ENCODE measurements at regions not wholly inside any gene's neighbourhood (a gene's known extent, or its start where the extent isn't known, plus 50 kb on each side); places are given as distances from the start of the nearest gene placed in this dataset.

- no peak for DNase-seq
- no peak for TF ChIP-seq POLR2A (IDR thresholded peaks at IDR 0.05)
- TF ChIP-seq, protein P1, sequence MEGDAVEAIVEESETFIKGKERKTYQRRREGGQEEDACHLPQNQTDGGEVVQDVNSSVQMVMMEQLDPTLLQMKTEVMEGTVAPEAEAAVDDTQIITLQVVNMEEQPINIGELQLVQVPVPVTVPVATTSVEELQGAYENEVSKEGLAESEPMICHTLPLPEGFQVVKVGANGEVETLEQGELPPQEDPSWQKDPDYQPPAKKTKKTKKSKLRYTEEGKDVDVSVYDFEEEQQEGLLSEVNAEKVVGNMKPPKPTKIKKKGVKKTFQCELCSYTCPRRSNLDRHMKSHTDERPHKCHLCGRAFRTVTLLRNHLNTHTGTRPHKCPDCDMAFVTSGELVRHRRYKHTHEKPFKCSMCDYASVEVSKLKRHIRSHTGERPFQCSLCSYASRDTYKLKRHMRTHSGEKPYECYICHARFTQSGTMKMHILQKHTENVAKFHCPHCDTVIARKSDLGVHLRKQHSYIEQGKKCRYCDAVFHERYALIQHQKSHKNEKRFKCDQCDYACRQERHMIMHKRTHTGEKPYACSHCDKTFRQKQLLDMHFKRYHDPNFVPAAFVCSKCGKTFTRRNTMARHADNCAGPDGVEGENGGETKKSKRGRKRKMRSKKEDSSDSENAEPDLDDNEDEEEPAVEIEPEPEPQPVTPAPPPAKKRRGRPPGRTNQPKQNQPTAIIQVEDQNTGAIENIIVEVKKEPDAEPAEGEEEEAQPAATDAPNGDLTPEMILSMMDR (IDR thresholded peaks at IDR 0.05): no peak
- Histone ChIP-seq H3K27me3 (peaks cover 5% of the 10 kb centered on the region), H3K27ac (no peak overlapping the region), H3K9me3 (replicated peaks in 1 of 3) (no peaks in the 10 kb centered on the region), H3K4me1 (replicated peaks in 1 of 2) (no peaks in the 10 kb centered on the region), H3K36me3 (replicated peaks in 1 of 2) (no peaks in the 10 kb centered on the region), H3K4me3 (no peak overlapping the region)
- 81 to 87% (median 85%) methylated on average over 4 of the region's 4 CpGs for WGBS, 4 donors
- intact Hi-C loops (cut with DNase I): no loop called here
These were observed 321.6 kb upstream of the RUNX1 start for GRCh38 chr21:35370671-35371070.

GRCh38 chr21:35370071-35370470, 321.0 kb upstream of the RUNX1 start:
- intact Hi-C loops (cut with DNase I): no loop called here
- H3K27me3 ChIP-seq: peaks cover 5% of the 10 kb centered on the region
- WGBS, 4 donors: 93 to 99% (median 96%) methylated on average over 3 of the region's 3 CpGs
- no peaks in the 10 kb centered on the region for H3K4me1 ChIP-seq (replicated peaks in 1 of 2)
- H3K4me3 ChIP-seq: no peak overlapping the region
- no peaks in the 10 kb centered on the region for H3K9me3 ChIP-seq (replicated peaks in 1 of 3)
- TF ChIP-seq, protein P1 (IDR thresholded peaks at IDR 0.05): no peak
- no peak for TF ChIP-seq POLR2A (IDR thresholded peaks at IDR 0.05)
- no peak for DNase-seq
- H3K27ac ChIP-seq: no peak overlapping the region
- H3K36me3 ChIP-seq (replicated peaks in 1 of 2): no peaks in the 10 kb centered on the region

GRCh38 chr21:35368326-35368725, 319.2 kb upstream of the RUNX1 start:
- no peak overlapping the region for H3K4me3 ChIP-seq
- 65 to 82% (median 76%) methylated on average over 3 of the region's 3 CpGs for WGBS, 4 donors

GRCh38 chr21:35367553-35367952, 318.5 kb upstream of the RUNX1 start:
- WGBS, 4 donors: 65 to 78% (median 72%) methylated on average over 4 of the region's 4 CpGs
- intact Hi-C loops (cut with DNase I): no loop called here
- DNase-seq: no peak
- Histone ChIP-seq H3K4me1 (replicated peaks in 1 of 2) (no peaks in the 10 kb centered on the region), H3K36me3 (replicated peaks in 1 of 2) (no peaks in the 10 kb centered on the region), H3K27ac (peak overlapping the region in 1 of 5 donors; percentile 21), H3K27me3 (peaks cover 5% of the 10 kb centered on the region), H3K4me3 (no peak overlapping the region), H3K9me3 (replicated peaks in 1 of 3) (no peaks in the 10 kb centered on the region)
- no peak for TF ChIP-seq POLR2A (IDR thresholded peaks at IDR 0.05)
- TF ChIP-seq, protein P1 (IDR thresholded peaks at IDR 0.05): no peak

More at GRCh38 chr21:35368326-35368725, 319.2 kb upstream of the RUNX1 start:
- H3K4me1 ChIP-seq (replicated peaks in 1 of 2): no peaks in the 10 kb centered on the region
- no peak for TF ChIP-seq POLR2A (IDR thresholded peaks at IDR 0.05)
- TF ChIP-seq, protein P1 (IDR thresholded peaks at IDR 0.05): no peak
- no peaks in the 10 kb centered on the region for H3K36me3 ChIP-seq (replicated peaks in 1 of 2)
- DNase-seq: no peak
- no peak overlapping the region for H3K27ac ChIP-seq
- intact Hi-C loops (cut with DNase I): no loop called here
- peaks cover 5% of the 10 kb centered on the region for H3K27me3 ChIP-seq
- no peaks in the 10 kb centered on the region for H3K9me3 ChIP-seq (replicated peaks in 1 of 3)

Measured in adrenal gland (tissue), 9 donors.